22Rv1 (cell line): ENCODE measurements at regions not wholly inside any gene's neighbourhood (a gene's known extent, or its start where the extent isn't known, plus 50 kb on each side); places are given as distances from the start of the nearest gene placed in this dataset.

Experiments
- ZFX ChIP-seq: fragments of 450-650 bp; IDR thresholded peaks from 2 replicates; pipeline ENCODE4 v1.6.1; 2017; ENCODE audit warnings: antibody characterized with exemption, borderline replicate concordance
- TF ChIP-seq, protein P1 (sequence below): fragments of 450-650 bp; IDR thresholded peaks from 2 replicates; pipeline ENCODE4 v1.5.1; 2017; ENCODE audit warnings: mild to moderate bottlenecking

DNA sequence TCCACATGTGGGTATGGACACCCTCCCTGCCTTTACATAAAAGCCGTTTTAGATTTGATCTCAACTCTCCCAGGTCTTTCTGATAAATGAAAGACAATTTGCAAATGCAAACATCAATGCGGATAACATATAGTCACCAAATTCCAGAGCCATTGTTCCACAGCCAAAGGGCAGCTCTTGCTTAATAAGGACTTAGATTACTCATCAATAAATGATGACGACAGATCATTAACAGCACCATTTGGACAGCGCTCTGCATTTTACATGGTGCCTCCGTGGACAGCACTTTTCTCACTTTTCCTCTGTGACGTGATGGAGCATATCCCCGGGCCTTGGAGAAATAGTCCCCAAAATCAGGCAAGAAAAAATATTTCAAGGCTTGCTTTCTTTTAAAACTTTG, 370.3 kb upstream of the CELF2 start:
- TF ChIP-seq, protein P1, sequence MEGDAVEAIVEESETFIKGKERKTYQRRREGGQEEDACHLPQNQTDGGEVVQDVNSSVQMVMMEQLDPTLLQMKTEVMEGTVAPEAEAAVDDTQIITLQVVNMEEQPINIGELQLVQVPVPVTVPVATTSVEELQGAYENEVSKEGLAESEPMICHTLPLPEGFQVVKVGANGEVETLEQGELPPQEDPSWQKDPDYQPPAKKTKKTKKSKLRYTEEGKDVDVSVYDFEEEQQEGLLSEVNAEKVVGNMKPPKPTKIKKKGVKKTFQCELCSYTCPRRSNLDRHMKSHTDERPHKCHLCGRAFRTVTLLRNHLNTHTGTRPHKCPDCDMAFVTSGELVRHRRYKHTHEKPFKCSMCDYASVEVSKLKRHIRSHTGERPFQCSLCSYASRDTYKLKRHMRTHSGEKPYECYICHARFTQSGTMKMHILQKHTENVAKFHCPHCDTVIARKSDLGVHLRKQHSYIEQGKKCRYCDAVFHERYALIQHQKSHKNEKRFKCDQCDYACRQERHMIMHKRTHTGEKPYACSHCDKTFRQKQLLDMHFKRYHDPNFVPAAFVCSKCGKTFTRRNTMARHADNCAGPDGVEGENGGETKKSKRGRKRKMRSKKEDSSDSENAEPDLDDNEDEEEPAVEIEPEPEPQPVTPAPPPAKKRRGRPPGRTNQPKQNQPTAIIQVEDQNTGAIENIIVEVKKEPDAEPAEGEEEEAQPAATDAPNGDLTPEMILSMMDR: no peak
- TF ChIP-seq ZFX: no peak
